ENCODE measurements at regions not wholly inside any gene's neighbourhood (a gene's known extent, or its start where the extent isn't known, plus 50 kb on each side); places are given as distances from the start of the nearest gene placed in this dataset.

- H4K20me1 ChIP-seq (ENCODE audit: insufficient read depth, low read length): no peaks in the 10 kb centered on the region
- H3K4me3 ChIP-seq (ENCODE audit: low read depth, low read length, poor library complexity, severe bottlenecking): no peak overlapping the region
- ChIA-PET POLR2A (no interaction called here), CTCF (ENCODE audit: unreplicated experiment) (no interaction called here)
- no peaks in the 10 kb centered on the region for H3K36me3 ChIP-seq (ENCODE audit: insufficient read depth, low read length)
- DNase-seq (ENCODE audit: low spot score): no peak
- no TSS peak for BruUV-seq (replicated peaks)
- no peaks in the 10 kb centered on the region for H3K79me2 ChIP-seq (ENCODE audit: insufficient read depth, low read depth, low read length)
- no peak overlapping the region for H3K27ac ChIP-seq (ENCODE audit: low read depth, low read length, poor library complexity, severe bottlenecking)
- no peaks in the 10 kb centered on the region for H3K9me2 ChIP-seq (ENCODE audit: insufficient read depth, low read length)
- H3K9me3 ChIP-seq (ENCODE audit: low read length): no peaks in the 10 kb centered on the region
- no peaks in the 10 kb centered on the region for H3K4me1 ChIP-seq (ENCODE audit: insufficient read depth, low read length, poor library complexity, severe bottlenecking)
- TF ChIP-seq CTCF (conservative IDR thresholded peaks at IDR 0.05; ENCODE audit: low read length) (no peak), EZH2phosphoT487 (IDR thresholded peaks at IDR 0.05; ENCODE audit: borderline replicate concordance, low read depth, low read length) (no peak)
- intact Hi-C loops (cut with micrococcal nuclease; ENCODE audit: unreplicated experiment): no loop called here
- no peak overlapping the region for H3K4me2 ChIP-seq (ENCODE audit: low read length)
- H2AFZ ChIP-seq (ENCODE audit: low read length): no peak overlapping the region
Measured at GRCh38 chr7:27303026-27303425, 60.4 kb downstream of the EVX1 start.

GRCh38 chr7:27305854-27306253, 63.3 kb downstream of the EVX1 start:
- ChIA-PET CTCF (ENCODE audit: unreplicated experiment) (no interaction called here), POLR2A (no interaction called here)
- Histone ChIP-seq H3K9me2 (ENCODE audit: insufficient read depth, low read length) (no peaks in the 10 kb centered on the region), H3K79me2 (ENCODE audit: insufficient read depth, low read depth, low read length) (no peaks in the 10 kb centered on the region), H4K20me1 (ENCODE audit: insufficient read depth, low read length) (no peaks in the 10 kb centered on the region), H3K27ac (ENCODE audit: low read depth, low read length, poor library complexity, severe bottlenecking) (no peak overlapping the region), H3K36me3 (ENCODE audit: insufficient read depth, low read length) (no peaks in the 10 kb centered on the region), H3K9me3 (ENCODE audit: low read length) (no peaks in the 10 kb centered on the region), H3K4me2 (ENCODE audit: low read length) (no peak overlapping the region), H3K4me3 (ENCODE audit: low read depth, low read length, poor library complexity, severe bottlenecking) (no peak overlapping the region), H3K4me1 (ENCODE audit: insufficient read depth, low read length, poor library complexity, severe bottlenecking) (no peaks in the 10 kb centered on the region), H2AFZ (ENCODE audit: low read length) (no peak overlapping the region)
- intact Hi-C loops (cut with micrococcal nuclease; ENCODE audit: unreplicated experiment): no loop called here
- TF ChIP-seq CTCF (conservative IDR thresholded peaks at IDR 0.05; ENCODE audit: low read length): no peak
- TF ChIP-seq EZH2phosphoT487 (IDR thresholded peaks at IDR 0.05; ENCODE audit: borderline replicate concordance, low read depth, low read length): no peak
- no peak for DNase-seq (ENCODE audit: low spot score)
- BruUV-seq (replicated peaks): no TSS peak

- Histone ChIP-seq H4K20me1 (ENCODE audit: insufficient read depth, low read length) (no peaks in the 10 kb centered on the region), H3K4me2 (ENCODE audit: low read length) (no peak overlapping the region), H3K36me3 (ENCODE audit: insufficient read depth, low read length) (no peaks in the 10 kb centered on the region), H3K4me3 (ENCODE audit: low read depth, low read length, poor library complexity, severe bottlenecking) (no peak overlapping the region), H3K9me2 (ENCODE audit: insufficient read depth, low read length) (no peaks in the 10 kb centered on the region), H3K79me2 (ENCODE audit: insufficient read depth, low read depth, low read length) (no peaks in the 10 kb centered on the region), H3K9me3 (ENCODE audit: low read length) (no peaks in the 10 kb centered on the region), H2AFZ (ENCODE audit: low read length) (no peak overlapping the region), H3K27ac (ENCODE audit: low read depth, low read length, poor library complexity, severe bottlenecking) (no peak overlapping the region), H3K4me1 (ENCODE audit: insufficient read depth, low read length, poor library complexity, severe bottlenecking) (no peaks in the 10 kb centered on the region)
- ChIA-PET CTCF (ENCODE audit: unreplicated experiment) (no interaction called here), POLR2A (no interaction called here)
- DNase-seq (ENCODE audit: low spot score): no peak
- no TSS peak for BruUV-seq (replicated peaks)
- intact Hi-C loops (cut with micrococcal nuclease; ENCODE audit: unreplicated experiment): no loop called here
- TF ChIP-seq CTCF (conservative IDR thresholded peaks at IDR 0.05; ENCODE audit: low read length) (no peak), EZH2phosphoT487 (IDR thresholded peaks at IDR 0.05; ENCODE audit: borderline replicate concordance, low read depth, low read length) (no peak)
Measured at GRCh38 chr7:27312820-27313219, 70.2 kb downstream of the EVX1 start.
